Prostate gland (tissue), 2 donors: ENCODE measurements at regions not wholly inside any gene's neighbourhood (a gene's known extent, or its start where the extent isn't known, plus 50 kb on each side); places are given as distances from the start of the nearest gene placed in this dataset.

Experiments used
- DNase-seq: peaks from one replicate; pipeline ENCODE4 v3.0.0-alpha.2; 2019; ENCODE audit warnings: low spot score
- H3K27ac ChIP-seq, 2 donors: fragments of 200-600 bp; sonication (generic); 2 replicates each; pipeline ENCODE4 v1.5.1; 2017 to 2019
- H3K27me3 ChIP-seq: fragments of 200-600 bp; sonication (generic); replicated peaks from 2 replicates; pipeline ENCODE4 v1.5.1; 2019; ENCODE audit not compliant: insufficient read depth
- H3K36me3 ChIP-seq, 2 donors: fragments of 200-600 bp; sonication (generic); 1 replicate in 1 of 2; 2 replicates in 1 of 2; pipeline versions ENCODE4 v1.5.1 to v1.8.1; 2017 to 2019
- H3K4me1 ChIP-seq: fragments of 200-600 bp; sonication (generic); replicated peaks from 2 replicates; pipeline ENCODE4 v1.5.1; 2019
- H3K4me3 ChIP-seq, 2 donors: fragments of 200-600 bp; sonication (generic); 2 replicates each; pipeline ENCODE4 v1.5.1; 2017 to 2019
- H3K9me3 ChIP-seq: fragments of 200-600 bp; sonication (generic); 2 replicates; pipeline ENCODE4 v1.5.1; 2017
- CTCF ChIP-seq, 4 experiments: fragments of 200-600 bp in 2 of 4; fragments of 450-650 bp in 2 of 4; sonication (generic) in 2 of 4; IDR thresholded peaks; 1 replicate in 3 of 4; 2 replicates in 1 of 4; pipeline ENCODE4 v1.5.1; 2016 to 2019; ENCODE audit warnings: antibody characterized with exemption in 4 of 4, mild to moderate bottlenecking in 2 of 4, moderate library complexity in 2 of 4
- POLR2A ChIP-seq: fragments of 450-650 bp; IDR thresholded peaks from one replicate; pipeline ENCODE4 v1.6.1; 2016; ENCODE audit warnings: antibody characterized with exemption, mild to moderate bottlenecking
- POLR2AphosphoS5 ChIP-seq: sonication (generic); formaldehyde crosslinking; IDR thresholded peaks from one replicate; pipeline ENCODE4 v1.6.1; 2017; ENCODE audit warnings: antibody characterized with exemption
- WGBS: methylation state at CpG from one replicate; pipeline ENCODE4 v1.1.5; 2018; 5-methylcytosine and 5-hydroxymethylcytosine counted together
- intact Hi-C: fragments of 100-400 bp; cut with DNase I; formaldehyde crosslinking; loops from one replicate; pipeline ENCODE4 v1.14.2; 2022

- DNase-seq = no peak
- WGBS = 93% methylated on average over 2 of the region's 2 CpGs
- Histone ChIP-seq H3K4me3 (no peak overlapping the region), H3K27me3 (no peaks in the 10 kb centered on the region), H3K9me3 (no peaks in the 10 kb centered on the region), H3K4me1 (no peaks in the 10 kb centered on the region), H3K27ac (no peak overlapping the region), H3K36me3 (no peaks in the 10 kb centered on the region)
- no peak for TF ChIP-seq CTCF (IDR thresholded peaks at IDR 0.05)
- no peak for TF ChIP-seq POLR2A
- no peak for TF ChIP-seq POLR2AphosphoS5
- intact Hi-C loops = no loop called here
These were observed 472.8 kb downstream of the CCDC171 start for GRCh38 chr9:16025627-16026026.

GRCh38 chr9:16026886-16027285, 474.0 kb downstream of the CCDC171 start:
- intact Hi-C loops = no loop called here
- H3K4me3 ChIP-seq = no peak overlapping the region
- H3K36me3 ChIP-seq = no peaks in the 10 kb centered on the region
- H3K9me3 ChIP-seq = no peaks in the 10 kb centered on the region
- H3K4me1 ChIP-seq = no peaks in the 10 kb centered on the region
- WGBS = 84% methylated on average over 2 of the region's 2 CpGs
- H3K27ac ChIP-seq = no peak overlapping the region
- H3K27me3 ChIP-seq = no peaks in the 10 kb centered on the region
- DNase-seq = no peak
- no peak for TF ChIP-seq CTCF (IDR thresholded peaks at IDR 0.05)
- no peak for TF ChIP-seq POLR2AphosphoS5
- TF ChIP-seq POLR2A = no peak

DNA sequence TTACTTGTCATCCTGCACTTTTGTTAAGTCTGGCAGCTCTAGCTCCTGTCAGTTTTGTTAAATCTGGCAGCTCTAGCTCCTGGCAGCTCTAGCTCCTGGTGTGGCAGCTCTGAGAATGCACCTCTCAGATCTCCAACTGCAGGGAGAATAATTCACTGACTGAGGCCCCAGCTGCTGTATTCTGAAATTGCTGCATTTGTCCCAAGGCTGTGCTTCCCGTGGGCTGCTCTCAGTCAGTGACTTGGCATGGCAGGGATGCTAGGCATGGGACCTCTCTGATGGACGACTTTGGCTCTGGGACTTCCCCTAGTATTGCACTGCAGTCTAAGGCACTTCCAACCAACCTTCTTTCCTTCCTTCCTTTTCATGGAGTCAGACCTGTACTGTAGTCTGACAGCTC, 475.7 kb downstream of the CCDC171 start:
- intact Hi-C loops = no loop called here
- TF ChIP-seq CTCF (IDR thresholded peaks at IDR 0.05) (no peak), POLR2A (no peak), POLR2AphosphoS5 (no peak)
- 65% methylated on average over 2 of the region's 2 CpGs for WGBS

GRCh38 chr9:16029046-16029615, 476.3 kb downstream of the CCDC171 start:
- TF ChIP-seq POLR2AphosphoS5 (no peak), CTCF (IDR thresholded peaks at IDR 0.05) (no peak), POLR2A (no peak)
- Histone ChIP-seq H3K4me3 (no peak overlapping the region), H3K36me3 (no peaks in the 10 kb centered on the region), H3K27me3 (no peaks in the 10 kb centered on the region), H3K27ac (no peak overlapping the region), H3K4me1 (no peaks in the 10 kb centered on the region), H3K9me3 (no peaks in the 10 kb centered on the region)
- WGBS = 89% methylated on average over 7 of the region's 7 CpGs
- intact Hi-C loops = no loop called here
- no peak for DNase-seq

More for the DNA sequence above, 475.7 kb downstream of the CCDC171 start:
- Histone ChIP-seq H3K27ac (no peak overlapping the region), H3K36me3 (no peaks in the 10 kb centered on the region), H3K9me3 (no peaks in the 10 kb centered on the region), H3K27me3 (no peaks in the 10 kb centered on the region), H3K4me3 (no peak overlapping the region), H3K4me1 (no peaks in the 10 kb centered on the region)
- DNase-seq = no peak

DNA sequence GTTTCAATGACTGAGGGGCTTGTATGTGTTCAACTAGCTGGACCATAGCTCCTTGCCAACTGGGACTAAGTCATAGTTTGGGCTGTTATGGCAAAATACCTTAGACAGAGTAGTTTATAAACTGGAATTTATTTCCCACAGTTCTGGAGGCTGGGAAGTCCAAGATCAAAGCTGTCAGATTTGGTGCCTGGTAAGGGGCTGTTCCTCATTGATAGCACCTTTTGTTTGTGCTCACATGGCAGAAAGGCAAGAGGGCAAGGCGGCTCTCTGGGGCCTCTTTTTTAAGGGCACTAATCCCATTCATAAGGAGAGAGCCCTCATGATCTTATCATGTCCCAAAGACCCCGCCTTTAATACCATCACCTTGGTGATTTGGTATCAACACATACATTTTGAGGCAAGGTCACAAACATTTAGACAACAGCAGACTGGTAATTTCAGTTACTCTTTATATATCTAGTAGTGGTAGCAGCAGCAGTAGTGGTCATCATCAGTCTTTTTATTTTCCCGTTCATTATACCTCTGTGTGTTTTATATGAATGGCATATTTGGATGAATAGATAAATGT, 477.0 kb downstream of the CCDC171 start:
- Histone ChIP-seq H3K36me3 (no peaks in the 10 kb centered on the region), H3K9me3 (no peaks in the 10 kb centered on the region), H3K27me3 (no peaks in the 10 kb centered on the region), H3K4me1 (no peaks in the 10 kb centered on the region), H3K27ac (no peak overlapping the region), H3K4me3 (no peak overlapping the region)
- no peak for DNase-seq
- 90% methylated on average over 3 of the region's 3 CpGs for WGBS
- intact Hi-C loops = no loop called here
- TF ChIP-seq POLR2AphosphoS5 (no peak), CTCF (IDR thresholded peaks at IDR 0.05) (no peak), POLR2A (no peak)
